Umbilical cord (tissue), 1 donor: ENCODE measurements at regions not wholly inside any gene's neighbourhood (a gene's known extent, or its start where the extent isn't known, plus 50 kb on each side); places are given as distances from the start of the nearest gene placed in this dataset.

Experiments used
- DNase-seq: peaks from one replicate; pipeline ENCODE4 v3.0.0-alpha.2; 2015; ENCODE audit warnings: low spot score

DNA sequence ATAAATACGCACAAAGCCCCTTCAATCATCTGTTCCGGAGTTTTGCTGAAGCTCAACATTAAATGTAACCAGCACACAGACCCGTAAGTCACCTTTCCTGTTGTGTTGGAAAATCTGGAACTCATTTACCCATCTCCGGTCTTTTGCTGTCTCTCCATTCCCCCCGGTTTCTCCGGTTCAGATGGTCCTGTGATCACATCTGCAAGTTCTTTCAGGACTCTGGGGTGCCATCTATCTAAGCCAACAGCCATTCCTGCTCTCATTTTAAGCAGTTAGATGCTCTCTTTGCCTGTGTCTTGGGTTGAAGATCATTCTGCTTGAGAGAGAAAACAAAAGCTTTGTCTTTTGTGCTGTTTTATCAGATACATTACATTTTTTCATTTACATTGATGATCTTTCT lies 91.7 kb upstream of the TGIF1 start:
- no peak for DNase-seq

DNA sequence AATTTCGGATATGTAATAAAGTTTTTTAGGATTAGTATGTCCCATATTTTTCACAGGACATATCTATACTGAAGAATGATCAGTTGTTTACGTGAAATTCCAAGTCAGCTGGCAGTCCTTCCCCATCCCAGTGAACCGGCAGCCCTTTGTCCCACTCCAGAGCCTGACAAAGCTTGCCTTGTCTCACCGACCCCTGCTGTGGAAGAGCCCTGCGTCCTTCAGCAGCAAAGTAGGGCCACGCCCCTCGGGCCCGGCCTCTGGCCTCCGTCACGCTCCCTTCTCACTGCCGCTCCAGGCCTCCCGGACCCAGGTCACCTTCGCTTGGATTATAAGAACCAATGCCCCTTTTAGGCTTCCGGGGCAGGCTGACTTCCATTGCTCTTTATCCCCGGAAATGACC lies 89.8 kb upstream of the TGIF1 start:
- no peak for DNase-seq

DNA sequence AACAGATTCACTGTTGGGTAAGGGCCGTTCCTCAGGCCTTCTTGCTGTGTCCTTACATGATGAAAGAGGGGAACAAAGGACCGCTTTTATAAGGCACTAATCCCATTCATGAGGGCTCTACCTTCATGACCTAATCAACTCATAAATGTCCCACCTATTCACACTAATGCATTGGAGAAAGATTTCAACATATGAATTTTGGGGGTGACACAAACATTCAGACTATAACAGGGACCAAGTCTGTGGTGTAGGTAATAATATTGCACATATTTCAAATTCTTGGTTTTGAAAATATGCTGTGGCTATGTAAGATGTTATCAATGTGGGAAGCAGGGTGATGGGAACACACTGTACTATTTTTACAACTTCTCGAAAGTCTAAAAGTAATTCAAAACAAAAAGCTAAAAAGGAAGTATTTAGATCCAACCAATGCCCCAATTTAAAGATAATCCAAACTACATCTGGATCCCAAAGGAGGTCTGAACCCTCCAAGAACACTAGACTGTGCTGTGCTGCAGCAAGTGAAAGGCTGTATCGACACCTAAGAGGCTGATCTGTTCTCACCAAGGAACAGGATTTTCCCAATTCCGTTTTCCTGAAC lies 82.4 kb upstream of the TGIF1 start:
- DNase-seq: no peak

DNA sequence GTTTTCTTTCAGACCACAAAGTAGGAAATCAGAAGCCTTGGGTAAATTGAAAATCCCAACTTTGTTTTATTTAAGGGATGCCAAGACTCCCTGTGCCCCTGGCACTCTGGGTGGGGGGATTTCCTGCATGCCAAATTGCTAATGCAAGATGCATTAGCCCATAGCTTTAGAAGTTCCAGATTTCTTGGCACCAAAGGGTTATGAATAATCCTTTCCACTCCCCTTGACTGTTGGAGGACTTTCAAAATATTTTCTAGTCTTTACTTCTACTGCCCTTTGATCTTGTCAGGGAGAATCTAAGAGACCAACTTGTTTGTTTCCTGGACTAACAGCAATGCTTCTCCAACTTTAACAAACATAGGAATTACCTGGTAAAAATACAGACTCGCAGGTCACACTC lies 81.8 kb upstream of the TGIF1 start:
- DNase-seq: peak; percentile 44

DNA sequence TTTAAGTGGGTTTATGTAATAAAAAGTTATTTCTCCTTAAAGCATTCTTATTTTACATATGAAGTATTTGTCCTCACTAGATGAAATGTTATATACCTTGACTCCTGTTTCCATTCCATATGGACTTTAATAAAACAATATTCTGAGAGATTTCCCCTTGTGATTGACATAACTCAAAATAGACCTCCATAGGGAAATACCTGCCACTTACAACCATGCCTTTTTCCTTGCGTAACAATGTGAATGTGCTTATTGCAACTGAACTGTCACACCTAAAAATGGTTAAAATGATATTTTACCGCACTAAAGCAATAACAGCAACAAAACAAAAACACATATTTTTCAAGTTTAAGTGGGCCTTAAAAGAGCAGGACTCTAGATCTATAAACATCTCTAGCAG lies 70.3 kb upstream of the TGIF1 start:
- DNase-seq: no peak

DNA sequence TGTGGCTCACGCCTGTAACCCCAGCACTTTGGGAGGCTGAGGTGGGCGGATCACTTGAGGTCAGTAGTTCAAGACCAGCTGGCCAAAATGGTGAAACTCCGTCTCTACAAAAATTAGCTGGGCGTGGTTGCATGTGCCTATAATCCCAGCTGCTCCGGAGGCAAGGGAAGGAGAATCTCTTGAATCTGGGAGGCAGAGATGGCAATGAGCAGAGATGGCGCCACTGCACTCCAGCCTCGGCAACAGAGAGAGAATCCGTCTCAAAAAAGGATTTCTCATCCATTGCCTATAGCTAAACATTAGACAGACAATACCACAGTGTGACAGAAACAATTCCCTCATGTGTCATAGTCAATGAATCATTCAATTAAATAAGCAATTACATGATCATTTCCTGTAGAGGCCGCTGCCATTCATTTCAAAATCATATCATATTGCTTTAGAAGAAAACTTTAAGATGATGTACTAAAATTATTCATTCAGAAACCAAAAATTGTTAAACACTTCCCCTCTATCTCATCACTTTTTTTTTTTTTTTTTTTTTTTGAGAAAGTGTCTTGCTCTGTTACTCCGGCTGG lies 69.5 kb upstream of the TGIF1 start:
- no peak for DNase-seq

DNA sequence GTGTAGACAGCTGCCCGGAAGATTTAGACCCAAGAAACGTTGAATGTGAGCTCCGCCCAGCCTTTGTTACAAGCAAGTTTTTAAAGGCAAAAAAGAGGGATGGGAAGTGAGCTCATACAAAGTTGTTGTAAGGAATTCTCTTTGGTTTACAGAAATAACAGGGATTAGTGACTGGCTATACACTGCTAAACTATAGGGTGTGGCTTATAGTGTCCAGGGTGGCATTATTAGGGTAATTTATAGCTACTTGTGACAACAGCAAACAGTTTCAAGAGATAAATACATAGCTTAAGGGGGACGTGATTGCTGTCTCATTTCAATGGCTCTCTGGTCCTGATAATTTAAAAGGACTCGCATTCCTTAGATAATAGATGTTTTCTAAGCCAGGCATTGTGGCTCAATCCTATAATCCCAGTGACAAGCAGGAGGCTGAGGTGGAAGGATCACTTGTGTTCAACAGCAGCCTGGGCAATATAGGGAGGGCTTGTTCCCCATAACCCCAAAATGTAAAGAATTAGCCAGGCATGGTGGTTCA lies 66.5 kb upstream of the TGIF1 start:
- DNase-seq: no peak

DNA sequence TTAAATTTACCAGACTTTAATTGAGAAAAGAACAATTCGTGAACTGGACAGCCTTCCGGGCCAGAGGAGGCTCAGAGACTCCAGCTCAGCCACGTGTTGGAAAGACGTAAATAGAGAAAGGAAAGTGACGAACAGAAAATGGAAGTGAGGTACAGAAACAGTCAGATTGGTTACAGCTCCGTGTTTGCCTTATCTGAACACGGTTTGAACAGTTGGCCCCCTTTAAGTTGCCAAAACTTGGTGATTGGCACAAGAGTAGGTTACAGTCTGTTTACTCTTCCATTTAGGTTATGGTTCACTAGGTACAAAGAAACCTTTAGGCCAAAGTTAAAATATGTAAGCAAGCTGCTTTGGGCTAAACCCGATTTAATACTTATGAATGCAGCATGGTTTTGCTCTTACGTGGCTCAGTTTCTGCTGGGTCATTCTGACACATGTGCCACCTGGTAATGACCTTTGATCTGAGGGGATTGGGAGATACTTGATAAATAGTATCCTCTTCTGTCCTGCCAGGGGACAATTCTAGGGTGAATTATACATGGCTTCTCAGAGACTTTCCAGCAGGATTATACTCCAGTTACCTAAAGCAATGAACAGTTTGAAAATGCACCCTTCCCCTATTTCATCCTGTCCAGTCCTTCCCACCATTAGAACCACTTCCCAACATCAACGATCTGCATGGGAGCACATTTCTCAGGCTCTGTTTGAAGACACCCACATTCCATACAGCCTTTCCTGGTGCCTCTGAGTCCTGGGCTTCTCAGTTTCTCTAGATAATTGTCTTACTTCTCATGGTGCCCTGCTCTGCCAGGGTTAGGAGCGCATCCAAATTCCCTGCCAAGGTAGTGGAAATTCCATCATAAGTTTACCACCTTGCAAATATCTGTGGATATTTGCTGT lies 65.1 kb upstream of the TGIF1 start:
- no peak for DNase-seq

DNA sequence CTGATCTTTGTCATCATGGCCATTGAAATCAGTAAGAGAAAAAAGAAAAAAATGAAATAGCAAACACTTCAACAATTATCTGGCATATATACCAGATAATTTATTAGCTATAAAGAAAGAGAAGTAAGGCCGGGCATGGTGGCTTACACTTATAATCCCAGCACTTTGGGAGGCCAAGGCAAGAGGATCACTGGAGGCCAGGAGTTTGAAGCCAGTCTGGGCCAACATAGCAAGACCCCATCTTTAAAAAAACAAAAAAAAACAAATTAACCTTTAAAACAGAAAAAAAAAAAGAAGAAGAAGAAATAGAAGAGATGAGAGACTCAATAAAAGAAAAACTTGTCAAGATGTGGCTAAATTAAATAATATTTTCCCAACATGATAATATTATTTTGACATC lies 61.6 kb upstream of the TGIF1 start:
- DNase-seq: no peak

DNA sequence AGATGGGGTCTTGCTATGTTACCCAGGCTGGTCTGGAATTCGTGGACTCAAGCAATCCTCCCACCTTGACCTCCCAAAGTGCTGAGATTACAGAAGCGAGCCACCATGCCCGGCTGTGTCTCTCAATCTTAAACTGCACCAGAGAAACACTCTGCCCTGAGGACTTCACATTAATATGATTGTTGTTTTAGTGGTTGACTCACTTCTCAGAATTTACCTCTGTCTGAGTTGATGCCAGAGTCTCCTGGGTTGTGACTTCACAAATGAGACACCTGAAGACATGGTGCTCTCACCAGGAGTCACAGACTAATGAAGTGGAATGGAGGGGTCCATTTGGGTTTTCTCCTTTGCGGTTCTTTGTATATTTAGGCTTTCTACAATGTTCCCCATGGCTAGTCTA lies 61.0 kb upstream of the TGIF1 start:
- DNase-seq: no peak

DNA sequence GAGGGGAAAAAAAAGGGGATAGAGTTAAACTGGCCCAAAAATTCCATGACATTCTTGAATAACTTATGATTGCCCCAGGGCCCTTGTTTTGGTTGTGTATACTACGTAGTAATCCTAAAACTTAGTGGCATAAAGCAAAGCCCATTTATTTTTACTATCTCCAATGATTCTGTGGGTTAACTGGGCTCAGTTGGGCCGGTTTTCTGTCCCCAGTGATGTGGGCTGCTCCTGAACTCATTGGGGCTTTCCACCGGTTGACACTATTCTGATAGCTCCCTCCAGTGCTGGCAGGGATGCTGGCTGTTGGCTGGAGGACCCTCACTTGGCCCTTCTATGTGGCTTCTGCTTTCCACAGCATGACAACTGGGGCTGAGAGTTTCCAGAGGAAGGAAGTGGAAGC lies 60.0 kb upstream of the TGIF1 start:
- DNase-seq: no peak

DNA sequence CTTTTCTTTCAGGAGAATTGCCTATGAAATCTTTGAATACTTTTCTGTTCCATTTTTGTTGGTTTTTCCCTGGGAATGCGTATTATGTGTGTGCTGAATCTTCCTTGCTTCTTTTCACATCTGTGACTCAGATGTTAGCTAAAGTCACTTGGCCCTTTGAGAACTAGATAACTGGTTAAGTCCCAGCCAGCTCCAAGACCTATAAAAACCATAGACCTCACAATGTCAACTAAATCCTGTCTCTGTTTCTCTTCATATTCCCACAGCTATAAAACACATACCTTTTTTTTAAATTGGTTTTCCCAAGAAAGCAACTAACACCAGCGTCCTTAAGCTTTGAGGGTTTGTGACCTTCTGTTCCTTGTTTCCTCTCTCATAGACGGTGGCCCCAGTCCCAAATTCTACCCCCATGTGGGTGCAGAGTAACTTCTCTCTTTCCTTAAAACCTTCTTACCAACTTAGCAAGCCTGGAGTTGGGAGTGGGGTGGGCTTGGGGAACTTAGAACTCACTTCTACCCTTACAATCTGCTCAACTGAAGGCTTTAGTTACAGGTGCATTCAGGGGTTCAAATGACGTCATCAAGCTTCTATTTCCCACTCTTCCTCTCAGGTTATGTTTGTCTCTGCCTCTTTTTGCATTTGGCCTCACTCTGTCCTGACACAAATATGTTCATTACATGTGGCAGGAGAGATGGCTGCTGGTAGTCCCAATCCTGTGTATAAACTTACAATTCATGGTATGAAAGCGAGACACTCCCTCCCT lies 58.1 kb upstream of the TGIF1 start:
- DNase-seq: peak; percentile 46

DNA sequence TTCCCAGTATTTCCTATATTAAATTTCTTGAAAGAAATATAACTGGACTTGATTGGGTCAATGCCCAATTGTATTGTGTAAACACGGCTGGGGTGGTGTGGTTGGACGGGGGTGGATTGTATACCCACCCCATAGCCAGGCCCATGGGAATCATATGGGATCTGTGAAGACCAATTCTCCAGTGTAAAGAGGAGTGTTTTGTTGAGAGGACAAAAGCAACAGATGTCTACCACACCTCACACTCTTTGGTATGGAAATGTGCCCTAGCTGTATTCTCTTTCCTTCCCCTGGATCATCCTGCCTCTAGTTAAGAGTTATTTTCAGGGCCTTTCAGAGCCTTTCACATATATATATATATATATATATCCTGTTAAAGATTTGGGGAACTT lies 57.5 kb upstream of the TGIF1 start:
- DNase-seq: no peak

DNA sequence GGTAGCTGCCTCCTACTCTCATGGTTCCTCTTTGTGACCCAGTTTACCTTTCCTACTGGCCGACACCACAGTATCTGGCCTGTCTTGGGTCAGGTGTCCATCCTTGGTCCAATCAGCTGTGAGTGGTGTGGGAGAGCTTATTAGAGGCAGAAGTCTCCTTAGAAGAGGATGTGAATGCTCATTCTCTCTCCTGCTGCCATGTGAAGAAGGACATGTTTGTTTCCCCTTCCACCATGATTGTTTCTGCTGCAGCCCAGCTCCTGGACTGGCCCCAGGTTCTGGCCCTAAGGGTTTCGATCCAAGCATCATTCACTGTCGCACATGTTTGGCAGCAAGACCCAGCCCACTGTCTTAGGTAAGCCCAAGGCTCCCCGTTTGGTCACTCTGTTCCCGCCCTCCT lies 55.3 kb upstream of the TGIF1 start:
- no peak for DNase-seq

DNA sequence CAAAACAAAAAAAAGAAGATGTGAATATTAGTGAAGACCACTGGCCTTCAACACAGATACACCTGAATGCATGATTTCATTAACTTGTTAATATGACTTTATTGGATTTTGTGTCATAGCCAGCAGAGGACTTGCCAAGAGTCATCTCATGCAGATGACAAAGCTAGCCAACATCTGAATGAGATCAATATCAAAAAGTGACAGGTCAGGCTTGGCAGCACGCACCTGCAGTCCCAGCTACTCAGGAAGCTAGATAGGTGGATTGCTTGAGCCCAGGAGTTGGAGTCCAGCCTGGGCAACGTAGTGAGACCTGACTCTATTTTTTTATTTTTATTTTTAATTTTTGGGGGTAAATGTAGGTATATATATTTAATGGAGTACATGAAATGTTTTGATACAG lies 54.5 kb upstream of the TGIF1 start:
- no peak for DNase-seq

DNA sequence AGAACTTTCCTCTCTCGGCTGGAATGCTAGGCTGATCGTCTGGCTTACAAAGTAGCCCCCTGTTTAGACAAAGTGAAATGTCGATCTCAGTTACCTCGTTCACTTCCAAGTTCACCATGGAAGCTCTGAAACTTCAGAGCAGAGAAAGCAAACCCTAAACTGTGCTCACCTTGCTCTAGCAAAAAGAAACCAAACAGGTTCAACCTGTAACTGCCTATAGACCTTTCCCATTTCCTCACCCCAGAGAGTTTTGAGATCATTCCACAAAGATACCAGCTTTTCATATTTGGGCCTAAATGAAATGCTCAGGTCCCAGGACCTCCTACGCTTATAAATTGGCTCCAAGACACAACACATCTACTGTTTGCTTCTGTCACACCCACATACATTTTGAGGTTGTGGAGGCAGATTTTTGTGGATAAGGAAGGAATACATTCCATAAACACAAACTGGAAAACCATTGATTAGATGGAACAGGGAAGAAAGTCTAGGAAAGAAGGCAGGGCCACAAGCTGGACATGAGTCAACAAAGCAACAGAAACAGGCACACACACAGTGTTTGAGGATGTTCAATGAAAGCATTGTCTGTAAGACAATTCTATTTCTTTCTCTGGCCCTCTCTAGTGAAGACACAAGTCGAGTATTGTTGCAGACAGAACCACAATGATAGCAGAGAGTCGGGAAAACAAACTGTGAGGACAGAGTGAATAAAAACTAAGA lies 52.8 kb upstream of the TGIF1 start:
- DNase-seq: peak; percentile 35

DNA sequence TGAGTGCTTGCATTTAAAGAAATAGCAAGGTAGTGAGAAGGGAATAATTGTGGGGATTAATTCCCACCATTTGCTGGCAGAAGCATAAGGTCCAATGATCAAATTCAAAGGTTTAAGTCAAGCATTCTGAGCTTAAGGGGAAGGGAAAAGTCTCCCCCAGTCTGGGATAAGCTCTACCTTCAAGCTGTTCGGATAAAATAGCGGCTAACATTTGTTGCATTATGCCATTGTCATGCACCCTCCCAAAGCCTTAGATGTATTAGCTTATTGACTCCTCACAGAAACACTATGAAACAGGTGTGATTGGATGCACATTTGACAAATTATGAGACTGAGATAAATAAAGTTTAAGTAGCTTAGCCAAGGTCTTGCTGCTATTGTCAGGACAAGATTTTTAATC lies 52.2 kb upstream of the TGIF1 start:
- DNase-seq: no peak
